ENCODE measurements at regions not wholly inside any gene's neighbourhood (a gene's known extent, or its start where the extent isn't known, plus 50 kb on each side); places are given as distances from the start of the nearest gene placed in this dataset.

DNA sequence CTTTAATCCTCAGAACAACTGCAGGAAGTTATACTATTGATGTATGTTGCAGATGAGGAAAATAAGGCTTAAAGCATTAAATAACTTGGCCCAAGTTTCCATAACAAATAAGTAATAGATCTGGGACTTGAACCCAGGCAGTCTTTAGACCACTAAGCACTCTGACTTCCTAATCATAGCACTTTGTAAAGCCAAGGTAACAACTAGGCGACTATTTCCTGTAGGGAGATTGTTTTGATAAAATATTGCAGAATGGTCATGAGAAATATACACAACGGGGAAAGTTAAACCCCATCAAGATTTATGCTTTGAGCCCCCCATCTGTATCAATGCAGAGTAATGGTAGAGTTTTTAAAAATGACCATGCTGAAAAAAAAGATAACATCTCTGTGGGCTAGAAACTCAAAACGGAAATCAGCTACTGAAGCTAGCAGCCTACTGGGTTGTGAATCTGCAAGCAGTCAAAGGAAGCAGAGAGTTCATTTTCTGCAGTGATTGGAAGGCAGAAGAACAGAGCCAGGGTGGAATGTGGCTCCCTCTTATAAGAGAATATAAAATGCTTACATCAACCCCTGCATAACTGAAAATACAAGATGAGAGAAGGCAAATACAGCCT lies 111.2 kb upstream of the OLIG2 start:
- Mint-ChIP-seq H3K4me1 (ENCODE audit: low read depth, unreplicated experiment) (no peaks in the 10 kb centered on the region), H3K27ac (ENCODE audit: unreplicated experiment) (no peak overlapping the region), H3K27me3 (ENCODE audit: unreplicated experiment) (peaks cover 82% of the 10 kb centered on the region), H3K4me3 (ENCODE audit: low read depth, unreplicated experiment) (no peak overlapping the region), H3K36me3 (ENCODE audit: insufficient read depth, unreplicated experiment) (no peaks in the 10 kb centered on the region), H3K9me3 (ENCODE audit: low read depth, unreplicated experiment) (no peaks in the 10 kb centered on the region)
- intact Hi-C loops (cut with micrococcal nuclease; ENCODE audit: unreplicated experiment) = no loop called here
- TF ChIP-seq CTCF (IDR thresholded peaks at IDR 0.05; ENCODE audit: unreplicated experiment) = no peak
- no TSS peak for BruUV-seq (replicated peaks)
- CTCF ChIA-PET = no interaction called here
- no peak for DNase-seq

GRCh38 chr21:32915099-32915498 lies 110.6 kb upstream of the OLIG2 start:
- no TSS peak for BruUV-seq (replicated peaks)
- Mint-ChIP-seq H3K9me3 (ENCODE audit: low read depth, unreplicated experiment) (no peaks in the 10 kb centered on the region), H3K27me3 (ENCODE audit: unreplicated experiment) (peaks cover 82% of the 10 kb centered on the region), H3K4me1 (ENCODE audit: low read depth, unreplicated experiment) (no peaks in the 10 kb centered on the region), H3K27ac (ENCODE audit: unreplicated experiment) (no peak overlapping the region), H3K36me3 (ENCODE audit: insufficient read depth, unreplicated experiment) (no peaks in the 10 kb centered on the region), H3K4me3 (ENCODE audit: low read depth, unreplicated experiment) (no peak overlapping the region)
- no peak for DNase-seq
- intact Hi-C loops (cut with micrococcal nuclease; ENCODE audit: unreplicated experiment) = no loop called here
- TF ChIP-seq CTCF (IDR thresholded peaks at IDR 0.05; ENCODE audit: unreplicated experiment) = no peak
- CTCF ChIA-PET = no interaction called here

- intact Hi-C loops (cut with micrococcal nuclease; ENCODE audit: unreplicated experiment) = no loop called here
- Mint-ChIP-seq H3K27me3 (ENCODE audit: unreplicated experiment) (peaks cover 81% of the 10 kb centered on the region), H3K4me3 (ENCODE audit: low read depth, unreplicated experiment) (no peak overlapping the region), H3K4me1 (ENCODE audit: low read depth, unreplicated experiment) (no peaks in the 10 kb centered on the region), H3K9me3 (ENCODE audit: low read depth, unreplicated experiment) (no peaks in the 10 kb centered on the region), H3K27ac (ENCODE audit: unreplicated experiment) (no peak overlapping the region), H3K36me3 (ENCODE audit: insufficient read depth, unreplicated experiment) (no peaks in the 10 kb centered on the region)
- no peak for TF ChIP-seq CTCF (IDR thresholded peaks at IDR 0.05; ENCODE audit: unreplicated experiment)
- DNase-seq = no peak
- CTCF ChIA-PET = no interaction called here
- no TSS peak for BruUV-seq (replicated peaks)
Measured at GRCh38 chr21:32916088-32916487, 109.6 kb upstream of the OLIG2 start.

DNA sequence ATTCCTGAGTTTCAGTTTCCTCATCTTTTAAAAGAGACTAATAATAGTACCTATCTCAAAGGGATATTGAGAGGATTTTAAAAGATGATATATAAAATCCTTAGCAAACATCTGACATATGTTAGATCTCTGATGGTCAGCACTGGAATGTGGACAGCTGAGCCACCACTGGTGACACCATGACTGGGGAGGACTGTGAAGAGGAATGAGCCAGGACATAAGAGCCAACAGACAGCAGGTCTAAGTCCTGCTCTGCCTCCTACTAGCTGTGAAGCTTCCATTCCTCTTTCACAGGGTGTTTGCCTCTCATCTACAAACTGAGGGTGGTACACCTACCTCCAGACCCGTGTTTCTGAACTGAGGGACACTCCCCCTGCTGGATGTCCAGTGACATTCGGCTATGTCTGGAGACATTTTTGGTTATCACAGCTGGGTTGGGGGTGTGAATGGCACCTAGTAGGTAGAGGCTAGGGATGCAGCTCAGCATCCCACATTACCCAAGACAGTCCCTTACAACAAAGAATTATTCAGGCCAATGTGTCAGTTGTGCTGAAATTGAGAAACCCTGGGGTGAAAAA lies 109.1 kb upstream of the OLIG2 start:
- CTCF ChIA-PET = no interaction called here
- peaks cover under 1% of the 10 kb centered on the region for H3K9me3 Mint-ChIP-seq (ENCODE audit: low read depth, unreplicated experiment)
- DNase-seq = peak; percentile 15
- no peaks in the 10 kb centered on the region for H3K36me3 Mint-ChIP-seq (ENCODE audit: insufficient read depth, unreplicated experiment)
- BruUV-seq (replicated peaks) = no TSS peak
- TF ChIP-seq CTCF (IDR thresholded peaks at IDR 0.05; ENCODE audit: unreplicated experiment) = no peak
- H3K27ac Mint-ChIP-seq (ENCODE audit: unreplicated experiment) = no peak overlapping the region
- no peaks in the 10 kb centered on the region for H3K4me1 Mint-ChIP-seq (ENCODE audit: low read depth, unreplicated experiment)
- no peak overlapping the region for H3K4me3 Mint-ChIP-seq (ENCODE audit: low read depth, unreplicated experiment)
- intact Hi-C loops (cut with micrococcal nuclease; ENCODE audit: unreplicated experiment) = no loop called here
- peaks cover 81% of the 10 kb centered on the region for H3K27me3 Mint-ChIP-seq (ENCODE audit: unreplicated experiment)
